GM18907 (cell line): ENCODE measurements at regions not wholly inside any gene's neighbourhood (a gene's known extent, or its start where the extent isn't known, plus 50 kb on each side); places are given as distances from the start of the nearest gene placed in this dataset.
A peak's percentile ranks its signal among the peaks of the same experiment; 100 is the strongest.
"Not testable (repeated sequence)": the region's sequence is repeated elsewhere in the genome, so short reads cannot be mapped to it uniquely, and the experiment has no call there.

ENCODE experiments used
- ATAC-seq: cut with Tn5 transposase; IDR thresholded peaks from one replicate; pipeline ENCODE4 v1.9.1; 2021; ENCODE audit warnings: mild to moderate bottlenecking, moderate library complexity; ENCODE audit not compliant: unreplicated experiment

GRCh38 chr10:26355241-26355640 lies 82.9 kb upstream of the APBB1IP start:
- ATAC-seq: no peak

DNA sequence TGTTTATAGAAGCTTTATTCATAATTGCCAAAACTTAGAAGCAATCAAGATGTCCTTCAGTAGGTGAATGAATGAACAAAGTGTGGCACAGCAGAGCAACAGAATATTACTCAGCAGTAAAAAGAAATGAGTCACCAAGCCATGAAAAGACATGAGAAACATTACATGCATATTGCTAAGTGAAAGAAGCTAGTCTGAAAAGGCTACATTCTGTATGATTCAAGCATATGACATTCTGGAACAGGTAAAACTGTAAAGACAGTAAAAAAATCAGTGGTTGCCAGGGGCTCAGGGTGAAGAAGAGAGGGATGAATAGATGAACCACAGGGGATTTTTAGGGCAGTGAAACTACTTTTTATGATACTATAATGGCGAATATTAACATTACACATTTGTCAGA lies 80.9 kb upstream of the APBB1IP start:
- ATAC-seq: peak; percentile 91

DNA sequence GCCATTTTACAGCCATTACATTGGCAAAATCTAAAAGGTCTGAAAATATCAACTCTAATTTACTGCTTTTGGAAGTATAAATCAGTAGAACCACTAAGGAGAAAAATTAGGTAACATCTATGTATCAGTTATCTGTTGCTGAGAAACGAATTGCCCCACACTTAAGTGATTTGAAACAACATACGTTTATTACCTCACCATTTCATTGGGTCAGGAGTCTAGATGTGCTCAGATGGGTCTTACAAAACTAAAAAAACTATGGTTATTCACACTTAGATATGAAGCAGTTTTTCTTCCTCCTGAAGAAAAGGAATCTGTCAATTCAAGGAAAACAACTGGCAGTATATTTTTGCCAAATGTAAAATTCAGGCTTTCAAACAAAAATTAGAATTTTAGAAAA lies 80.1 kb upstream of the APBB1IP start:
- no peak for ATAC-seq

GRCh38 chr10:26359670-26360069 lies 78.5 kb upstream of the APBB1IP start:
- no peak for ATAC-seq

GRCh38 chr10:26361351-26361750 lies 76.8 kb upstream of the APBB1IP start:
- ATAC-seq: no peak

DNA sequence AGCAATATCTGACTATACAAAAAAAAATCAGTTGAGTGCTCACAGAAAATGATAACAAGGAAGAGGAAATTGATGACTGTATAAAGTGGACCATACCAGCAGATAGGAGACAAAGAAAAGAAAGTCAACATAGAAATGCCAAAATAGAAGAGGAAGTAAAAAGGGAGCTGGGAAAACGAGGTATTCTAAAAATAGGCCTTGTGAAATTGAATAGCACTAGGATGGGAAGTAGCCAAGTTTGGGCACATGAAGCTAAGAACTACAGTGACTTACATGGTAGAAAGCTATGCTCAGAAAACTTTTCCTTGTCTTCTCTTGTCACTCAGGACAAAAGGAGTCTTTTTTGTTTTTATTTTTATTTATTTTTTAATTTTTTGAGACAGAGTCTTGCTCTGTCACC lies 76.2 kb upstream of the APBB1IP start:
- ATAC-seq: no peak

- ATAC-seq: no peak
These were observed 72.3 kb upstream of the APBB1IP start for GRCh38 chr10:26365681-26366358.

DNA sequence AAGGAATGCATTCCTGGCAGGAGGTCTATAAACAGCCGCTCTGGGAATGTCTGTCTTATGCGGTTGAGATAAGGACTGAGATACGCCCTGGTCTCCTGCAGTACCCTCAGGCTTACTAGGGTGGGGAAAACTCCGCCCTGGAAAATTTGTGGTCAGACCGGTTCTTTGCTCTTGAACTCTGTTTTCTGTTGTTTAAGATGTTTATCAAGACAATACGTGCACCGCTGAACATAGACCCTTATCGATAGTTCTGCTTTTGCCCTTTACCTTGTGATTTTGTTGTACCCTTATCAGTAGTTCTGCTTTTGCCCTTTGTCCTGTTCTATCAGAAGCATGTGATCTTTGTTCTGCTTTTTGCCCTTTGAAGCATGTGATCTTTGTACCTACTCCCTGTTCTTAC lies 71.1 kb upstream of the APBB1IP start:
- not testable (repeated sequence) for ATAC-seq

- ATAC-seq: no peak
These were observed 70.4 kb upstream of the APBB1IP start for GRCh38 chr10:26367771-26368170.

DNA sequence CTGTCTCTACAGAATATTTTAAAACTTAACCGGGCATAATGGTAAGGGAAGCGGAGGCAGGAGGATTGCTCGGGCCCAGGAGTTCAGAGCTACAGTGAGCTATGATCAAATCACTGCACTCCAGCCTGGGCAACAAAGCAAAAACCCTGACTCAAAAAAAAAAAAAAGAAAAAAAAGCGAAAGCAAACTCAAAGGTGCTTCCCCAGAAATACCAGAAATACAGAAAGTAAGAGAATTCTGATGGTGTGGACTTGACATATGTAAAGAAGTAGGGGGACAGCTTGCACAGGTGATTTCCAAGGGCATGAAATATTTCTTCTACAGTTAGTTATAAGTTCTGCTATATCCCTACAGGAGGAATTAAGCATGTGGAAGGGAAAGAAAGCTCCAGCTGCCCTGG lies 69.7 kb upstream of the APBB1IP start:
- peak; percentile 58 for ATAC-seq

GRCh38 chr10:26372513-26373354 lies 65.4 kb upstream of the APBB1IP start:
- ATAC-seq: peak; percentile 77

DNA sequence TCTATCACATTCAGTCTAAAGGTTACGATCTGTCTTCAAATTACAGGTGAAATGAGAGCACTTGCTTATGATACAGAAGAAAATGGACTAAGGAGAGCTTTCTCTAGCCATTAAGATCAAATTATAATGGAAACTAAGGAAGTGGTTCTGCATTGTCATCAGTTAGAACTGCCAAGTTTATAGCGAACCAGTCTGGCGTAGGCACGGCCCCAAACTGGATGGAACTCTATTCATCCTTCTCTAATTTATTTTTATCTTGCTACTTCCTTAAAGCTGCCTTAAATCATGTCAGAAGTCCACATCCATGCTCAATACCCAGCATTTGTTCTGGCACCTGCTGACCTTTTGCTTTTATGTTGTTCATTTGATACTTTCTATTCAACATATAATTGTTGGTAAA lies 63.7 kb upstream of the APBB1IP start:
- no peak for ATAC-seq

DNA sequence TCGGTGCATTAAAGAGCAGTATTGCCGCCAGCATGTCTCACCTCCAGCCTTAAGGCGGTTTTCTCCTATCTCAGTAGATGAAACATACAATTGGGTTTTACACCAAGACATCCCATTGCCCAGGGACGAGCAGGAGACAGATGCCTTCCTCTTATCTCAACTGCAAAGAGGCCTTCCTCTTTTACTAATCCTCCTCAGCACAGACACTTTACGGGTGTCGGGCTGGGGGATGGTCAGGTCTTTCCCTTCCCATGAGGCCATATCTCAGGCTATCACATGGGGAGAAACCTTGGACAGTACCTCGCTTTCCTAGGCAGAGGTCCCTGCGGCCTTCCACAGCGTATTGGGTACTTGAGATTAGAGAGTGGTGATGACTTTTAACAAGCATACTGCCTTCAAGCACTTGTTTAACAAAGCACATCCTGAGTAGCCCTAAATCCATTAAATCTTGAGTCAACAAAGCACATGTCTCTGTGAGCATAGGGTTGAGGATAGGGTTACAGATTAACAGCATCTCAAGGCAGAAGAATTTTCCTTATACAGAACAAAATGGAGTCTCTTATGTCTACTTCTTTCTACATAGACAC lies 60.8 kb upstream of the APBB1IP start:
- not testable (repeated sequence) for ATAC-seq

GRCh38 chr10:26378861-26379294 lies 59.3 kb upstream of the APBB1IP start:
- no peak for ATAC-seq

DNA sequence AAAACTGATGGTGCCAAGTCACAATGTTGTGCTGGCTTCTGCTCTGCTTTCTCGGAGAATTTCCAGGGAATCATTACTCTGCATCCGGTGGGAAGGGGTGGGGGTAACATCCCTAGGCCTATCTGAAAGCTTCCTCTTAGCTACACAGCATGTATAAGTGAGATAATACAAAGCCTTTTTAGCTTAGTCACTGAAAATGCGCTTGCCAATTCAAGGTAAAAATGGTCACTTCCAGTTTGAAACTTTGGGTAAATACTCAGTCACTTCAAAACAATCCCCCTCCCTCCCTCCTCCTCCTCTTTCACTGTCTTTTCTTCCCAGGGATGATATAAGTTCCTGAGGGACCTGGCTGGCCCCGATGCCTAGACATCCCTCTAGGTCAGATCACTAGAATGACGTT lies 57.3 kb upstream of the APBB1IP start:
- ATAC-seq: no peak

DNA sequence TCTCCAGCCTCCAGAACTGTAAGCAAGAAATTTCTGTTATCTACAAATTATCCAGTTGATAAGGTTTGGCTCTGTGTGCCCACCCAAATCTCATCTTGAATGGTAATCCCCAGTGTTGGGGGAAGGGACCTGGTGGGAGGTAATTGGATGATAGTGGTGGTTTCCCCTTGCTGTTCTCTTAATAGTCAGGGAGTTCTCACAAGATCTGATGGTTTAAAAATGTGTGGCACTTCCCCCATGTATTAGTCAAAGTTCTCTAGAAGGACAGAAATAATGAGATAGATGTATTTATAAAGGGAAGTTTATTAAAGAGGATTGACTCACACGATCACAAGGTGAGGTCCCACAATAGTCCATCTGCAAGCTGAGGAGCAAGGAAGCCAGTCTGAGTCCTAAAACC lies 56.2 kb upstream of the APBB1IP start:
- no peak for ATAC-seq

GRCh38 chr10:26384600-26384999 lies 53.5 kb upstream of the APBB1IP start:
- ATAC-seq: no peak

DNA sequence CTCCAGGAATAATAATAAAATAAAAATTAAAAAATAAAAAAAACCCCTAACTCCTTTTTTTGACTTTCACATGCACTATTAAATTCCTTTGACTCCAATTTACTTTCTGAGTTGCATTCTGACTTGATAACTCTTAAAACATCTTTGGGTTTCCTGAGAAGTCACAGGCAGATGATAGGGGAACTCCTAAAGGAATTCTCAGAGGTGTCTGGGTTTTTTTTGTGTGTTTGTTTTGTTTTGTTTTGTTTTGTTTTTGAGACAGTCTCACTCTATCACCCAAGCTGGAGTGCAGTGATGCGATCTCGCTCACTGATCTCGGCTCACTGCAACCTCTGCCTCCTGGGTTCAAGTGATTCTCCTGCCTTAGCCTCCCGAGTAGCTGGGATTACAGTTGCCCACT lies 52.7 kb upstream of the APBB1IP start:
- no peak for ATAC-seq

DNA sequence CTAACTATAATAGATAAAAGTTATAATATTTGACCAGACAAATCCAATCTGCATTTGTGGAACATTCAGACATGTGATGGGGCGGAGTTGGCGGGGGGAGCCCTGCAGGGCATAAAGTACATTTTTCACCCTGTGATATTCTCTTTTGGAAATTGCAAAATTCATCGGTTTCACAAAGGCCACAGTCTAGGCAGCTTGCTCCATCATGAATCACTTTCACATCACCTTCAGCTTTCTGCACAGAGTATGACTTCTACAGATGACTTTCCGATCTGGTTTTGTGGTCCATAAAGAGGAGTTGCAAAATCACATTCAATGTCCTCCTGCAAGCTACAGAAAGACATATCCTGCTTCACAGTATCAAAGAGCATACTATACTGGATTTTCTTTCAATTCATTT lies 51.4 kb upstream of the APBB1IP start:
- no peak for ATAC-seq
